Dendritic cell treated with granulocyte-macrophage colony-stimulating factor and Interleukin-4, amounts not matched to agents 40 ng/mL and 50 ng/mL, for 4 days (primary cell): ENCODE measurements at regions not wholly inside any gene's neighbourhood (a gene's known extent, or its start where the extent isn't known, plus 50 kb on each side); places are given as distances from the start of the nearest gene placed in this dataset.
"Not testable (repeated sequence)": the region's sequence is repeated elsewhere in the genome, so short reads cannot be mapped to it uniquely, and the experiment has no call there.

Experiments used
- H3K27ac Mint-ChIP-seq: one replicate; pipeline ENCODE4 v1.8.0; 2022; ENCODE audit warnings: mild to moderate bottlenecking, mixed read lengths
- H3K27me3 Mint-ChIP-seq: one replicate; pipeline ENCODE4 v1.8.0; 2022; ENCODE audit warnings: mild to moderate bottlenecking, mixed read lengths
- H3K36me3 Mint-ChIP-seq: one replicate; pipeline ENCODE4 v1.8.0; 2022; ENCODE audit warnings: low read depth, mixed read lengths
- H3K4me1 Mint-ChIP-seq: one replicate; pipeline ENCODE4 v1.8.0; 2022; ENCODE audit warnings: low read depth, mixed read lengths
- H3K4me3 Mint-ChIP-seq: one replicate; pipeline ENCODE4 v1.8.0; 2022; ENCODE audit warnings: mild to moderate bottlenecking, moderate library complexity, mixed read lengths
- H3K9me3 Mint-ChIP-seq: one replicate; pipeline ENCODE4 v1.8.0; 2022; ENCODE audit warnings: mixed read lengths
- intact Hi-C: fragments of 100-400 bp; cut with micrococcal nuclease; formaldehyde crosslinking; loops from one replicate; pipeline ENCODE4 v1.15.0; 2022

DNA sequence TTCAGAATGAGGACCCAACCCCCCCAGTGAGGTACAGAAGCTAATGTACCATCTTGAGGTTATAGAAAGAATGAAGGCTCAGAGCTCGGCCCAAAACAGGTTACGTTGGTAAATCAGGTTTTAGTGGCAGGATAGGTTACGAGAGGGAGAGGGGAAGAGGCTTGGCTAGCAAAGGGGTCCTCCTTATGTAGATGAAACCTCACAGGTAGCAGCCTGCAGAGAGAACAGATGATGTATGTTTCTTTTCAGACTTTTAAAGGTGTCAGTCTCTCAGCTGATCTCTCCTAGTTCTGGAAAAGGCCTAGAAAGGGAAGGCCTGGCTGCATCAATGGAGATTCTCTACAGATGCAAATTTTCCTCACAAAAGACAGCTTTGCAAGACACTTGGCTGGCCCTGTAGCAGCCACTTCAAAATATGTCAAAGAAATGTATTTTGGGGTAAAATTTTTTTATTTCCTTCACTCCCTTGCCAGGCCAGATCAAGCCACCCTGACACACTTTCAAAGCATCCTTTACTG lies 71.7 kb upstream of the CPSF6 start:
- no peaks in the 10 kb centered on the region for H3K9me3 Mint-ChIP-seq
- no peaks in the 10 kb centered on the region for H3K4me1 Mint-ChIP-seq

DNA sequence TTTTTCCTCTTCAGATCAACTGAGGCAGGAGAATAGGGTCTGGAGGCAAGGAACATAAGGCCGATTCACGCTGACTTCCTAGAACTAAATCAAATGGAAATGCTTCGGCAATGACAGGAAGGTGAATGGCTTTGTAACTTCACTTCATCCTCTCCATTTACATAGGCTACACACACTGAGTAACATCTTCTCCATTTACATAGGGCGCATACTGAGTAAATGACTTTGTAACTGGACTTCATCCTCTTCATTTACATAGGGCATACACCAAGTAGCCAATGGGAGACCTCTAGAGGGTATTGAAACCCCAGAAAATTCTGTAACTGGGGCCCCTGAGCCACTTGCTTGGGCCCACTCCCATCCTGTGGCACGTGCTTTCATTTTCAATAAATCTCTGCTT lies 71.0 kb upstream of the CPSF6 start:
- H3K27ac Mint-ChIP-seq: no peak overlapping the region
- H3K4me3 Mint-ChIP-seq: no peak overlapping the region
- H3K4me1 Mint-ChIP-seq: no peaks in the 10 kb centered on the region
- intact Hi-C loops: no loop called here
- no peaks in the 10 kb centered on the region for H3K27me3 Mint-ChIP-seq
- no peaks in the 10 kb centered on the region for H3K36me3 Mint-ChIP-seq
- no peaks in the 10 kb centered on the region for H3K9me3 Mint-ChIP-seq

More for the DNA sequence above, 71.7 kb upstream of the CPSF6 start:
- H3K27me3 Mint-ChIP-seq: no peaks in the 10 kb centered on the region
- no peak overlapping the region for H3K4me3 Mint-ChIP-seq
- no peaks in the 10 kb centered on the region for H3K36me3 Mint-ChIP-seq
- intact Hi-C loops: no loop called here
- H3K27ac Mint-ChIP-seq: no peak overlapping the region

DNA sequence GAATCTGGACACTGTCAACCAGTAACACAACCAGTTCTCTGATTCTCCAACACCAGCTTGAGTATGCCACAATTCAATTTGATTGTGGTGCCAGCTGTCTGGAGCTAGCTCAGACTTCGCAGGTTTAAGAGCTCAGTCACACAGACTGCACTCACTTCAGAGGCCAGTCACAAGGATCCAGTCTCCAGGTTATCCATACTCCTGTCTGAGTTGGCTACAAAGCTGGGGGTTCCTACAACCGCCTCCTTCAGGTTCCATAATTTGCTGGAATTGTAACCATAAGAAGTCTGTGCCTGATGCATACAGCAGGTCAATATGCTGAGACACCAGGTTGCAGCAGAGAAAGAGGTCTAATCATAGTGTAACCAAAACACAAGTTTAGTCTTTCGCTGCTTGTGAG lies 70.5 kb upstream of the CPSF6 start:
- no peaks in the 10 kb centered on the region for H3K9me3 Mint-ChIP-seq
- no peak overlapping the region for H3K27ac Mint-ChIP-seq
- intact Hi-C loops: no loop called here
- no peak overlapping the region for H3K4me3 Mint-ChIP-seq
- H3K27me3 Mint-ChIP-seq: no peaks in the 10 kb centered on the region
- H3K4me1 Mint-ChIP-seq: no peaks in the 10 kb centered on the region
- H3K36me3 Mint-ChIP-seq: no peaks in the 10 kb centered on the region

DNA sequence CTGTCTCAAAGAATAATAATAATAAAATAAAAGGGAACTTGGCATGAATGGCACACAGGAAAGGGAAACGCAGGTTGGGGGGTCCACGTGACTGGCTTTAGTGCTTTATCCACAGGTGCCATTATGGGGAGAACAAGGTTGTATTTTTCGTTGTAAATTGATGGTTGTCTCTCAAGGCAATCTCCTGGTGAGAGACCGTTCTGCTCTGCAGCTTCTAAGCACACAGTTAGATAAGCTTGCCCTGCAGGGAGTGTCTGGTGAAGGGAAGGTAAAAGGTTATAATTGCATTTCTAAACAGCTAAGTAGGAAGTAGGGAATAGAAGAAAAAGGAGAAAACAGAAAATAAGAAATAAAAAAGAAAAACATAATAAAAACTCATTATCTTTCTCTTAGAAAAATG lies 69.1 kb upstream of the CPSF6 start:
- H3K4me1 Mint-ChIP-seq: no peaks in the 10 kb centered on the region
- H3K27ac Mint-ChIP-seq: no peak overlapping the region
- no peaks in the 10 kb centered on the region for H3K9me3 Mint-ChIP-seq
- no peaks in the 10 kb centered on the region for H3K36me3 Mint-ChIP-seq
- H3K4me3 Mint-ChIP-seq: no peak overlapping the region
- intact Hi-C loops: no loop called here
- no peaks in the 10 kb centered on the region for H3K27me3 Mint-ChIP-seq

DNA sequence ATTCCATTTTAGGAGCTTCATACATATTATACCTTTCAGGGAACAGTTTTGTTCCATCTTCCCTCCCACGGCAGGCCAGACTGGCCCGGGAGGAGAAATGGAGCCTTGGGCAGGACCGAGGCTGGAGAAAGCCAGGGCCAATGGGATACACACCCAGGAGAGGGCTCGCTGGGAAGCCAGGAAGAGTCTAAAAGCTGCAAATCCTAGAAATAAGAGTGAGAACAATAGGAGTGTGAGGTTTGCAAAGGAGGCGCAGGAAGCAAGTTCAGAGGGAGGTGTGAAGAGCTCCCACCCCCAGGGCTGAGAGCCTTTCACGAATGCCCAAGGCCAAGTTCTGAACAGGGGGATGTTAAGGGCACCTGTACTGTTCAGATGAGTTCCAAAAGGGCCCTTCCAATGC lies 67.5 kb upstream of the CPSF6 start:
- H3K4me1 Mint-ChIP-seq: no peaks in the 10 kb centered on the region
- H3K27ac Mint-ChIP-seq: no peak overlapping the region
- H3K4me3 Mint-ChIP-seq: no peak overlapping the region
- no peaks in the 10 kb centered on the region for H3K36me3 Mint-ChIP-seq
- no peaks in the 10 kb centered on the region for H3K27me3 Mint-ChIP-seq
- intact Hi-C loops: no loop called here
- H3K9me3 Mint-ChIP-seq: peaks cover 8% of the 10 kb centered on the region

DNA sequence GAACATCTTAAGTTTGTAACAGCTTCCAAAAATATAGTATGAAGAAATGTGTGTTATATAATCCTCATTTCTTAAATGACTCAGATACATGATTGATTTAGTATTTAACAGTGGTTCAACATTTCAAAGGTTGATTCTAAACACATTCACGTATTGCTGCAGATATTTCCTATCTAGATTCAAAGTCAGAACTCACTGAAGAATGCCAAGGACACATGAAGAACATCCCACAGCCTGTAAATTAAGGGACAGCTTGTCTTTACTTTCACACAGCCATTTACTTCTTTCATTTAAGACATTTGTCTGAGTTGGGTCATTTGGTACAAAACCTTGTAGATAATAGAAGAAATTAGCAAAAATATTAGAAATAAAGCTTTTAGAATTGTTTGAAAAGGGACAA lies 66.9 kb upstream of the CPSF6 start:
- H3K27ac Mint-ChIP-seq: no peak overlapping the region
- H3K4me3 Mint-ChIP-seq: no peak overlapping the region
- no peaks in the 10 kb centered on the region for H3K36me3 Mint-ChIP-seq
- no peaks in the 10 kb centered on the region for H3K27me3 Mint-ChIP-seq
- intact Hi-C loops: no loop called here
- H3K9me3 Mint-ChIP-seq: peaks cover 9% of the 10 kb centered on the region
- no peaks in the 10 kb centered on the region for H3K4me1 Mint-ChIP-seq

DNA sequence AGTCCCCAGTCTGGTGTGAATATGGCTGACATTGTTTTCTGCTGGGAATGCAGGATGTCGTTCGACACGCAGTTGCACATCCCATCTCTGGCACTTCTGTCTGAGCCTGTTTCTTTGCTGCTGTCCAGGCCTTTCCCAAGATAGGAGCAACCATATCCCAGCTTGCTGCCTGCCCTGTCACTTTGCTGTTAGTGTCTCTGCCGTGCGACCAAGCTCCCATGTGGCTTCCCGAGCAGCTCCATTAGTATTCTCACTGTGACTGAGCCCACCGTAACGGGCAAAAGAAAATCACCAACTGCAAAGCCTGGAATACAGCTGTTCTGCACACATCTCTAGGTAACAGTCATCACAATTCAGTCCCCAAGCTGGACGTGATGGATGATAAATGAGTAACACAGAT lies 66.0 kb upstream of the CPSF6 start:
- Mint-ChIP-seq H3K36me3 (no peaks in the 10 kb centered on the region), H3K27me3 (no peaks in the 10 kb centered on the region), H3K9me3 (peaks cover 9% of the 10 kb centered on the region), H3K4me1 (no peaks in the 10 kb centered on the region), H3K4me3 (no peak overlapping the region), H3K27ac (no peak overlapping the region)
- intact Hi-C loops: no loop called here

DNA sequence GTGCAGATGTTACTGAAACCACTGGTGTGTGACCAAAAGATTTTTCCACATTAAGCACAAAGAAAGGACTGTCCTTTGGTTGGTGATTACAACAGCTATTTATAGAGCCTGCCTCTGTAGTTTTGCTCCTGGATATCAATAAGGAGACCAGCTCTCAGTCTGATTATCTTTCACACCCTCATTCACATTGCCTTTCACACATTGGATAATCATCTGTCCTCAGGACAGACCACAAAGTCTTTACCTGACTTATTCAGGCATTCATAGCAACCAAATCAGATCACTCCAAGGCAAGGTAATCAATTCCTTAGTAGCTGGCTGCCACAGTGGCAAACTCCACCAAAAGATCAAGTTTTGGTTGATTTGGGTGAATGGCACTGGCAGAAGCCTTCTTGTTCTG lies 59.6 kb upstream of the CPSF6 start:
- Mint-ChIP-seq H3K27ac (no peak overlapping the region), H3K4me3 (no peak overlapping the region), H3K9me3 (peaks cover 20% of the 10 kb centered on the region), H3K36me3 (no peaks in the 10 kb centered on the region), H3K27me3 (peaks cover 2% of the 10 kb centered on the region), H3K4me1 (no peaks in the 10 kb centered on the region)
- intact Hi-C loops: no loop called here

DNA sequence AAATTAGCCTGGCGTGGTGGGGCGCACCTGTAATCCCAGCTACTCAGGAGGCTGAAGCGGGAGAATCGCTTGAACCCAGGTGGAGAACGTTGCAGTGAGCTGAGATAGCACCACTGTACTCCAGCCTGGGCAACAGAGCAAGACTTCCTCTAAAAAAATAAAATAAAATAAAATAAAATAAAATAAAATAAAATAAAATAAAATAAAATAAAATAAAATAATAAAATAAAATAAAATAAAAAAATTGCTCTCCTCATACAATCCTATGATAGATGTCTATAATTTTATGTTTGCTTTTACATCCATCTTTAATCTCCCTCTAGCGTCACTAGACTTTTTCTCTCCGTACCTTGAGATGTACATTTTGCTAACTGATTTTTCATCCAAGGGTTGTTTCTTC lies 51.8 kb upstream of the CPSF6 start:
- H3K27me3 Mint-ChIP-seq, intact Hi-C loops, H3K36me3 Mint-ChIP-seq, H3K4me1 Mint-ChIP-seq, H3K27ac Mint-ChIP-seq, H3K4me3 Mint-ChIP-seq: not testable (repeated sequence)
- H3K9me3 Mint-ChIP-seq: peaks cover 25% of the 10 kb centered on the region

DNA sequence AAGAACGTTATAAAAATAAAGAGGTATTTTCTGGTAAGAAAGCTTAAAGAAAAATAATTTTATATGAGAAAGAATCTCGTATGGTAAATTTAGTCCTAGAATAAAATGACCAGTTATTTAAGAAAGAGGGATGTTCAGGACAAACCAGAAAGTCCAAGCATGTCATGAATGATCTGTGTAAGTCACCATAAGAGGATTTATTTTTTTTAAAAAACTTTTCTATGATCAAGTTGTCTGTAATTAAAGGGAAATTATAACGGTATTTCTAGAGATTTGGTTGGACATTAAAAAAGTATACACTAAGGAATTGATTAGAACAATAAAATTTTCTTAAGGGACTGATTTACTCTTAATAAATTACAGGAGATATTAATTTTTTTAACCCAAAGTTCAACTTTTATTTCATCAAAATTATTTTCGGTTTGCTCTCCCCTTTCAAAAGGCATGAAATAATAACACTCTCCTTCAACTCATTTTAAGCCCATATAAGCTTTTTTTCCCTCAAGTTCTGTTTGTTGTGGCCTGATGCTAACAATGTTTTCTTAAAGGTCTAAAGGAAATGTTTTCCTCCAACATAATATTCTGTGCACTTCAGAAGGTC lies 49.9 kb upstream of the CPSF6 start:
- peaks cover 24% of the 10 kb centered on the region for H3K9me3 Mint-ChIP-seq
- H3K4me3 Mint-ChIP-seq: no peak overlapping the region
- no peaks in the 10 kb centered on the region for H3K4me1 Mint-ChIP-seq
- no peaks in the 10 kb centered on the region for H3K36me3 Mint-ChIP-seq
- intact Hi-C loops: no loop called here
- H3K27ac Mint-ChIP-seq: no peak overlapping the region
- no peaks in the 10 kb centered on the region for H3K27me3 Mint-ChIP-seq
